SK-N-SH treated with all-trans-retinoic acid at 6 μM for 48 hours (cell line): ENCODE measurements at regions not wholly inside any gene's neighbourhood (a gene's known extent, or its start where the extent isn't known, plus 50 kb on each side); places are given as distances from the start of the nearest gene placed in this dataset.
"Not testable (repeated sequence)": the region's sequence is repeated elsewhere in the genome, so short reads cannot be mapped to it uniquely, and the experiment has no call there.

Source experiments
- ATAC-seq: fragments of 200-7000 bp; cut with Tn5 transposase; 3 replicates; pipeline ENCODE4 v1.9.1; 2020; ENCODE audit warnings: mild to moderate bottlenecking, moderate library complexity
- BACH2 ChIP-seq: fragments of 250-450 bp; sonication (Bioruptor Pico); IDR thresholded peaks from 2 replicates; pipeline ENCODE4 v1.9.0; 2021; ENCODE audit warnings: mild to moderate bottlenecking, borderline replicate concordance
- CSDC2 ChIP-seq: fragments of 250-450 bp; sonication (Bioruptor Pico); IDR thresholded peaks from 2 replicates; pipeline ENCODE4 v1.5.0; 2020; ENCODE audit warnings: mild to moderate bottlenecking, moderate library complexity
- ESRRG ChIP-seq: fragments of 250-450 bp; sonication (Bioruptor Pico); IDR thresholded peaks from 2 replicates; pipeline ENCODE4 v1.6.1; 2021; ENCODE audit warnings: mild to moderate bottlenecking
- GLIS3 ChIP-seq: fragments of 250-450 bp; sonication (Bioruptor Pico); IDR thresholded peaks from 2 replicates; pipeline ENCODE4 v1.5.0; 2020; ENCODE audit warnings: mild to moderate bottlenecking, moderate library complexity
- ISL1 ChIP-seq: fragments of 250-450 bp; sonication (Bioruptor Pico); IDR thresholded peaks from 2 replicates; pipeline ENCODE4 v2.1.2; 2022; ENCODE audit warnings: mild to moderate bottlenecking, moderate library complexity
- OSR1 ChIP-seq: fragments of 250-450 bp; sonication (Bioruptor Pico); IDR thresholded peaks from 2 replicates; pipeline ENCODE4 v1.8.0; 2022; ENCODE audit warnings: moderate library complexity, mild to moderate bottlenecking, inconsistent platforms
- PPARA ChIP-seq: fragments of 250-450 bp; sonication (Bioruptor Pico); IDR thresholded peaks from 2 replicates; pipeline ENCODE4 v1.5.0; 2020; ENCODE audit warnings: mild to moderate bottlenecking, borderline replicate concordance
- RARB ChIP-seq: fragments of 250-450 bp; sonication (Bioruptor Pico); IDR thresholded peaks from 2 replicates; pipeline ENCODE4 v1.8.0; 2021; ENCODE audit warnings: mild to moderate bottlenecking, moderate library complexity
- SNAI2 ChIP-seq: fragments of 250-450 bp; sonication (Bioruptor Pico); IDR thresholded peaks from 2 replicates; pipeline ENCODE4 v1.5.0; 2020; ENCODE audit warnings: mild to moderate bottlenecking, moderate library complexity
- TOX ChIP-seq: fragments of 250-450 bp; sonication (Bioruptor Pico); IDR thresholded peaks from 2 replicates; pipeline ENCODE4 v1.8.0; 2021; ENCODE audit warnings: mild to moderate bottlenecking, moderate library complexity, borderline replicate concordance
- TSHZ2 ChIP-seq: fragments of 250-450 bp; sonication (Bioruptor Pico); IDR thresholded peaks from 2 replicates; pipeline ENCODE4 v1.5.0; 2020; ENCODE audit warnings: mild to moderate bottlenecking, moderate library complexity
- ZC3H10 ChIP-seq: fragments of 250-450 bp; sonication (Bioruptor Pico); IDR thresholded peaks from 2 replicates; pipeline ENCODE4 v1.5.1; 2021; ENCODE audit warnings: mild to moderate bottlenecking, moderate library complexity
- ZFP3 ChIP-seq: fragments of 250-450 bp; sonication (Bioruptor Pico); IDR thresholded peaks from 2 replicates; pipeline ENCODE4 v1.5.0; 2020; ENCODE audit warnings: mild to moderate bottlenecking, moderate library complexity
- ZFP30 ChIP-seq: fragments of 450-650 bp; formaldehyde crosslinking; IDR thresholded peaks from 2 replicates; pipeline ENCODE4 v1.5.0; 2022; ENCODE audit warnings: mild to moderate bottlenecking, moderate library complexity
- ZNF565 ChIP-seq: fragments of 450-650 bp; formaldehyde crosslinking; conservative IDR thresholded peaks from 2 replicates; pipeline ENCODE4 v1.5.0; 2020; ENCODE audit warnings: low read depth, mild to moderate bottlenecking, moderate library complexity
- ZNF70 ChIP-seq: fragments of 450-650 bp; formaldehyde crosslinking; IDR thresholded peaks from 2 replicates; pipeline ENCODE4 v1.5.0; 2020; ENCODE audit warnings: mild to moderate bottlenecking, moderate library complexity
- TF ChIP-seq, protein P1 (sequence below): fragments of 250-450 bp; sonication (Bioruptor Pico); IDR thresholded peaks from 2 replicates; pipeline ENCODE4 v1.8.0; 2020; ENCODE audit warnings: mild to moderate bottlenecking, moderate library complexity, borderline replicate concordance
- TF ChIP-seq, protein P2 (sequence below): fragments of 250-450 bp; sonication (Bioruptor Pico); IDR thresholded peaks from 2 replicates; pipeline ENCODE4 v1.5.1; 2020; ENCODE audit warnings: low read depth, mild to moderate bottlenecking, moderate library complexity
- TF ChIP-seq, protein P3 (sequence below): fragments of 250-450 bp; sonication (Bioruptor Pico); IDR thresholded peaks from 2 replicates; pipeline ENCODE4 v1.8.0; 2021; ENCODE audit warnings: low read depth, mild to moderate bottlenecking, moderate library complexity, borderline replicate concordance
- TF ChIP-seq, protein P4 (sequence below): fragments of 250-450 bp; sonication (Bioruptor Pico); IDR thresholded peaks from 2 replicates; pipeline ENCODE4 v1.5.1; 2021; ENCODE audit warnings: mild to moderate bottlenecking, moderate library complexity

DNA sequence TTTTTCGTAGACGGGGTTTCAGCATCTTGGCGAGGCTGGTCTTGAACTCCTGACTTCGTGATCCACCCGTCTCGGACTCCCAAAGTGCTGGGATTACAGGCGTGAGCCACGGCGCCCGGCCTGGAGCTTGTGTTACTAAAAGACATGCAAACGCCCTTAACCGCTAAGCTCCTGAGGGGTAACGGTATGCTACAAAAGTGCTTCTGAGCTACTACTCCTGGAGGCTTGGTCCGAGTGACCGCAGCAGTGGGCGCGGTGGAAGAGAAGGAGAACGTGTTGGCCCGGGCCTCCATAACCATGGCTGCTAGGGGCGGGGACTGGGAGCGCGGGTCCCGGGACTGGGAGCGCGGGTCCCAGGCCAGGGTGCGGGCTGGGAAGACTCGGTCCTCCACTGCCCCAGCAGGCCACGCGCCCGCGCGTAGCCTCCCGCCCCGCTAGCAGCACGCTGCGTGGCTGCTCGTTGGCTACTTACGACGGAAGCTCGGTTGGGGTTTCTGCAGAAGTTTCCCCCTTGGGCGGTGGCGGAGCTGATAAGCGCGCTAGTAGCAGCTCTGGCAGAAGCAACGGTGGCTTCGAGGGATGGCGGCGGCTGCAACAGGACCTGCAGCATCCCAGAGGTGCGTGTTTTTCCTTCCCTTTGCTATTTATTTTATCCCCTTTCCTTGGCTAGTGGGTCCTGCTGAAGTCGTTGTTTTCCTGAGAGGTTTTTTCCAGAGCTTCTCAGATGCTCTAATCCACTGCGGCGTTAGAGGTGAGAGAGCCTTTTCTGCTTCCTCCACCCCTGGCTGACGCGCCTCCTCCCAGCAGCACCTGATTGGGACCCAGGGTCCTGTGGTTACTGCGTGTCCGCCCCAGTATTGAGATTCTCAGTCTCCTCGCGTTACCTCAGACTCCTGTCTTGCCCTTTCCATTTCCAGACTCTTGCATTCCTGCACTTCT is 69.2 kb upstream of the CCDC180 start:
- ATAC-seq = peak; percentile 97
- TF ChIP-seq TSHZ2 (CRISPR knock-in tag) (peak; percentile 68; the same call in 1 of the 2 replicates), BACH2 (CRISPR knock-in tag) (no peak)

DNA sequence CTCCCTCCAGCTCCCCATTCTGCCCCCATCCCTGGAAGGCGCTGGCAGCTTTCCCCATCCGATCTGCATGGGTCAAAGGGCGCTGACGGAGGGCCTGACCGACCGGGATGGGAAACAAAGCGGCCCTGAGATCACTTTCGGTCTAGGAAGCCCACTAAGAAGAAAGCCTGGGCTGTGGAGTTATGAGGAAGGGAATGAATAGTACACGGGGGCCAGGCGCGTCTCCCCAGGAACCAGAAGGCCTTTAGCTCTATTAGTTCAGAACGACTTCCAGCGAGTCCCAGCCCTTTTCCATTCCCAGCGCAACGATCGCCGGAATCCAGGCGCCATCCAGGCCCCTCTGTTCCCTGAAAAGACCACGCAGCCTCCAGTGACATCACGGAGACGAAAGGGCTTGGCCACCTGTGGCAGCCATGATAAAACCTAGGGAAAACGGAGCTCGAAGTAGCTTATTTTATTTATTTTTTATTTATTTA is 70.1 kb upstream of the CCDC180 start:
- no peak for ATAC-seq
- TF ChIP-seq OSR1 (CRISPR knock-in tag) = no peak
- no peak for TF ChIP-seq ZNF70 (CRISPR knock-in tag)
- TF ChIP-seq ZFP30 (CRISPR knock-in tag) = no peak
- TF ChIP-seq, protein P1, sequence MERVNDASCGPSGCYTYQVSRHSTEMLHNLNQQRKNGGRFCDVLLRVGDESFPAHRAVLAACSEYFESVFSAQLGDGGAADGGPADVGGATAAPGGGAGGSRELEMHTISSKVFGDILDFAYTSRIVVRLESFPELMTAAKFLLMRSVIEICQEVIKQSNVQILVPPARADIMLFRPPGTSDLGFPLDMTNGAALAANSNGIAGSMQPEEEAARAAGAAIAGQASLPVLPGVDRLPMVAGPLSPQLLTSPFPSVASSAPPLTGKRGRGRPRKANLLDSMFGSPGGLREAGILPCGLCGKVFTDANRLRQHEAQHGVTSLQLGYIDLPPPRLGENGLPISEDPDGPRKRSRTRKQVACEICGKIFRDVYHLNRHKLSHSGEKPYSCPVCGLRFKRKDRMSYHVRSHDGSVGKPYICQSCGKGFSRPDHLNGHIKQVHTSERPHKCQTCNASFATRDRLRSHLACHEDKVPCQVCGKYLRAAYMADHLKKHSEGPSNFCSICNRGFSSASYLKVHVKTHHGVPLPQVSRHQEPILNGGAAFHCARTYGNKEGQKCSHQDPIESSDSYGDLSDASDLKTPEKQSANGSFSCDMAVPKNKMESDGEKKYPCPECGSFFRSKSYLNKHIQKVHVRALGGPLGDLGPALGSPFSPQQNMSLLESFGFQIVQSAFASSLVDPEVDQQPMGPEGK (CRISPR knock-in tag) = no peak
- TF ChIP-seq TOX (CRISPR knock-in tag) = no peak
- no peak for TF ChIP-seq ZC3H10
- no peak for TF ChIP-seq PPARA (CRISPR knock-in tag)
- TF ChIP-seq, protein P2, sequence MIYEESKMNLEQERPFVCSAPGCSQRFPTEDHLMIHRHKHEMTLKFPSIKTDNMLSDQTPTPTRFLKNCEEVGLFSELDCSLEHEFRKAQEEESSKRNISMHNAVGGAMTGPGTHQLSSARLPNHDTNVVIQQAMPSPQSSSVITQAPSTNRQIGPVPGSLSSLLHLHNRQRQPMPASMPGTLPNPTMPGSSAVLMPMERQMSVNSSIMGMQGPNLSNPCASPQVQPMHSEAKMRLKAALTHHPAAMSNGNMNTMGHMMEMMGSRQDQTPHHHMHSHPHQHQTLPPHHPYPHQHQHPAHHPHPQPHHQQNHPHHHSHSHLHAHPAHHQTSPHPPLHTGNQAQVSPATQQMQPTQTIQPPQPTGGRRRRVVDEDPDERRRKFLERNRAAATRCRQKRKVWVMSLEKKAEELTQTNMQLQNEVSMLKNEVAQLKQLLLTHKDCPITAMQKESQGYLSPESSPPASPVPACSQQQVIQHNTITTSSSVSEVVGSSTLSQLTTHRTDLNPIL = no peak
- TF ChIP-seq ESRRG = no peak
- TF ChIP-seq, protein P3, sequence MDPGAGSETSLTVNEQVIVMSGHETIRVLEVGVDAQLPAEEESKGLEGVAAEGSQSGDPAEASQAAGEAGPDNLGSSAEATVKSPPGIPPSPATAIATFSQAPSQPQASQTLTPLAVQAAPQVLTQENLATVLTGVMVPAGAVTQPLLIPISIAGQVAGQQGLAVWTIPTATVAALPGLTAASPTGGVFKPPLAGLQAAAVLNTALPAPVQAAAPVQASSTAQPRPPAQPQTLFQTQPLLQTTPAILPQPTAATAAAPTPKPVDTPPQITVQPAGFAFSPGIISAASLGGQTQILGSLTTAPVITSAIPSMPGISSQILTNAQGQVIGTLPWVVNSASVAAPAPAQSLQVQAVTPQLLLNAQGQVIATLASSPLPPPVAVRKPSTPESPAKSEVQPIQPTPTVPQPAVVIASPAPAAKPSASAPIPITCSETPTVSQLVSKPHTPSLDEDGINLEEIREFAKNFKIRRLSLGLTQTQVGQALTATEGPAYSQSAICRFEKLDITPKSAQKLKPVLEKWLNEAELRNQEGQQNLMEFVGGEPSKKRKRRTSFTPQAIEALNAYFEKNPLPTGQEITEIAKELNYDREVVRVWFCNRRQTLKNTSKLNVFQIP (CRISPR knock-in tag) = no peak
- no peak for TF ChIP-seq SNAI2 (CRISPR knock-in tag)
- TF ChIP-seq CSDC2 (CRISPR knock-in tag) = no peak
- TF ChIP-seq TSHZ2 (CRISPR knock-in tag) = no peak
- TF ChIP-seq ZNF565 = no peak
- no peak for TF ChIP-seq BACH2 (CRISPR knock-in tag)
- no peak for TF ChIP-seq ISL1
- TF ChIP-seq RARB (CRISPR knock-in tag) = no peak
- TF ChIP-seq, protein P4, sequence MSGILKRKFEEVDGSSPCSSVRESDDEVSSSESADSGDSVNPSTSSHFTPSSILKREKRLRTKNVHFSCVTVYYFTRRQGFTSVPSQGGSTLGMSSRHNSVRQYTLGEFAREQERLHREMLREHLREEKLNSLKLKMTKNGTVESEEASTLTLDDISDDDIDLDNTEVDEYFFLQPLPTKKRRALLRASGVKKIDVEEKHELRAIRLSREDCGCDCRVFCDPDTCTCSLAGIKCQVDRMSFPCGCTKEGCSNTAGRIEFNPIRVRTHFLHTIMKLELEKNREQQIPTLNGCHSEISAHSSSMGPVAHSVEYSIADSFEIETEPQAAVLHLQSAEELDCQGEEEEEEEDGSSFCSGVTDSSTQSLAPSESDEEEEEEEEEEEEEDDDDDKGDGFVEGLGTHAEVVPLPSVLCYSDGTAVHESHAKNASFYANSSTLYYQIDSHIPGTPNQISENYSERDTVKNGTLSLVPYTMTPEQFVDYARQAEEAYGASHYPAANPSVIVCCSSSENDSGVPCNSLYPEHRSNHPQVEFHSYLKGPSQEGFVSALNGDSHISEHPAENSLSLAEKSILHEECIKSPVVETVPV = no peak
- TF ChIP-seq ZFP3 (CRISPR knock-in tag) = no peak
- no peak for TF ChIP-seq GLIS3 (CRISPR knock-in tag)

- ATAC-seq = not testable (repeated sequence)
Observed at GRCh38 chr9:97233009-97233400, 74.5 kb upstream of the CCDC180 start.

DNA sequence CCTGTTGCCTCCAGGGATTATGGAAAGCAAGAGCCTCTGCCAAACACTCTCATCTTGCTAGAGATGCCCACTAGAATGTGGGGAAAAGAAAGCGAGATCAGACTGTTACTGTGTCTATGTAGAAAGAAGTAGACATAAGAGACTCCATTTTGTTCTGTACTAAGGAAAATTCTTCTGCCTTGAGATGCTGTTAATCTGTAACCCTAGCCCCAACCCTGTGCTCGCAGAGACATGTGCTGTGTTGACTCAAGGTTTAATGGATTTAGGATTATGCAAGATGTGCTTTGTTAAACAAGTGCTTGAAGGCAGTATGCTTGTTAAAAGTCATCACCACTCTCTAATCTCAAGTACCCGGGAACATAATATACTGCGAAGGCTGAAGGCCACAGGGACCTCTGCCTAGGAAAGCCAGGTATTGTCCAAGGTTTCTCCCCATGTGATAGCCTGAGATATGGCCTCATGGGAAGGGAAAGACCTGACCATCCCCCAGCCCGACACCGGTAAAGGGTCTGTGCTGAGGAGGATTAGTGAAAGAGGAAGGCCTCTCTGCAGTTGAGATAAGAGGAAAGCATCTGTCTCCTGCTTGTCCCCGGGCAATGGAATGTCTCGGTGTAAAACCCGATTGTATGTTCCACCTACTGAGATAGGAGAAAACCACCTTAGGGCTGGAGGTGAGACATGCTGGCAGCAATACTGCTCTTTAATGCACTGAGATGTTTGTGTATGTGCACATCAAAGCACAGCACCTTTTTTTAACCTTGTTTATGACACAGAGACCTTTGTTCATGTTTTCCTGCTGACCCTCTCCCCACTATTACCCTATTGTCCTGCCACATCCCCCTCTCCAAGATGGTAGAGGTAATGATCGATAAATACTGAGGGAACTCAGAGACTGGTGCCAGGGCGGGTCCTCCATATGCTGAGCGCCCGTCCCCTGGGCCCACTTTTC is 75.1 kb upstream of the CCDC180 start:
- not testable (repeated sequence) for ATAC-seq

DNA sequence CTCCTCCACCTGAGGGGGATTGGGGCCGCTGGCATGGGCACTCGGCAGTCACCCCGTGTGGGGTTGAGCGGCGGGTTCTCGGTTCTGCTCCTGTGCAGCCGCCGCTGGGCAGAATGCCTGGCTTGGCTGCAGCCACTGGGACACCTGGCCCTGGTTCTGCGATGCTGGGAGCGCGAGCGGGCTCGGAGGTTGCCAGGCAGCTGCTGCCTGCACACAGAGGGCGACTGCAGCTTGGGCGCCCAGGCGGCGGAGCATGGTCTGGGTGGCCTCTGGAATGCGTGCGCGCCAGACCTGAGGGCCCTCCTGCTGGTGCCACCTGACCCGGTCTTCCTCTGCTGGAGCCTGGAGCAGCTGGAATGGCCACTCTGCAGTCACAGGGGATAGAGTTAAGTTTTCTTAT is 85.1 kb upstream of the CCDC180 start:
- ATAC-seq = not testable (repeated sequence)
